ENCODE measurements at regions not wholly inside any gene's neighbourhood (a gene's known extent, or its start where the extent isn't known, plus 50 kb on each side); places are given as distances from the start of the nearest gene placed in this dataset.

- no peaks in the 10 kb centered on the region for H3K4me1 ChIP-seq
These were observed 218.7 kb downstream of the CMPK2 start for GRCh38 chr2:6647046-6647445.

GRCh38 chr2:6648596-6649247 is 217.0 kb downstream of the CMPK2 start:
- no peaks in the 10 kb centered on the region for H3K9me3 ChIP-seq
- no peak for DNase-seq (ENCODE audit: low spot score)
- no peaks in the 10 kb centered on the region for H3K4me1 ChIP-seq
- no peaks in the 10 kb centered on the region for H3K36me3 ChIP-seq
- no peak overlapping the region for H3K4me3 ChIP-seq
- no peaks in the 10 kb centered on the region for H3K27me3 ChIP-seq
- TF ChIP-seq CTCF (IDR thresholded peaks at IDR 0.05): no peak
- H3K27ac ChIP-seq: no peak overlapping the region

More at GRCh38 chr2:6647046-6647445, 218.7 kb downstream of the CMPK2 start:
- Histone ChIP-seq H3K4me3 (no peak overlapping the region), H3K27ac (no peak overlapping the region), H3K27me3 (no peaks in the 10 kb centered on the region), H3K9me3 (no peaks in the 10 kb centered on the region), H3K36me3 (no peaks in the 10 kb centered on the region)
- DNase-seq (ENCODE audit: low spot score): no peak
- no peak for TF ChIP-seq CTCF (IDR thresholded peaks at IDR 0.05)

- TF ChIP-seq CTCF (IDR thresholded peaks at IDR 0.05): no peak
- H3K4me3 ChIP-seq: no peak overlapping the region
These were observed 215.4 kb downstream of the CMPK2 start for GRCh38 chr2:6650311-6650710.

GRCh38 chr2:6652251-6652650 is 213.5 kb downstream of the CMPK2 start:
- Histone ChIP-seq H3K36me3 (no peaks in the 10 kb centered on the region), H3K27ac (no peak overlapping the region), H3K27me3 (no peaks in the 10 kb centered on the region), H3K4me3 (no peak overlapping the region), H3K4me1 (no peaks in the 10 kb centered on the region), H3K9me3 (no peaks in the 10 kb centered on the region)
- no peak for TF ChIP-seq CTCF (IDR thresholded peaks at IDR 0.05)
- no peak for DNase-seq (ENCODE audit: low spot score)

More at GRCh38 chr2:6650311-6650710, 215.4 kb downstream of the CMPK2 start:
- Histone ChIP-seq H3K36me3 (no peaks in the 10 kb centered on the region), H3K9me3 (no peaks in the 10 kb centered on the region), H3K27ac (no peak overlapping the region), H3K4me1 (no peaks in the 10 kb centered on the region), H3K27me3 (no peaks in the 10 kb centered on the region)
- DNase-seq (ENCODE audit: low spot score): no peak

- Histone ChIP-seq H3K27me3 (no peaks in the 10 kb centered on the region), H3K4me1 (no peaks in the 10 kb centered on the region), H3K4me3 (no peak overlapping the region), H3K36me3 (no peaks in the 10 kb centered on the region), H3K9me3 (no peaks in the 10 kb centered on the region), H3K27ac (no peak overlapping the region)
- no peak for TF ChIP-seq CTCF (IDR thresholded peaks at IDR 0.05)
- DNase-seq (ENCODE audit: low spot score): no peak
These were observed 212.4 kb downstream of the CMPK2 start for GRCh38 chr2:6653281-6653750.

GRCh38 chr2:6654279-6654678 is 211.4 kb downstream of the CMPK2 start:
- TF ChIP-seq CTCF (IDR thresholded peaks at IDR 0.05): no peak
- H3K4me3 ChIP-seq: no peak overlapping the region
- H3K36me3 ChIP-seq: no peaks in the 10 kb centered on the region
- H3K27ac ChIP-seq: no peak overlapping the region
- H3K9me3 ChIP-seq: no peaks in the 10 kb centered on the region
- DNase-seq (ENCODE audit: low spot score): no peak
- H3K27me3 ChIP-seq: no peaks in the 10 kb centered on the region
- H3K4me1 ChIP-seq: no peaks in the 10 kb centered on the region

All from right atrium auricular region (tissue), 2 donors.